OCI-LY7 (cell line): ENCODE measurements at regions not wholly inside any gene's neighbourhood (a gene's known extent, or its start where the extent isn't known, plus 50 kb on each side); places are given as distances from the start of the nearest gene placed in this dataset.

Source experiments
- EZH2phosphoT487 ChIP-seq: fragments of 200-600 bp; sonication (generic); IDR thresholded peaks from 2 replicates; pipeline ENCODE4 v1.6.1; 2018; ENCODE audit warnings: low read depth, borderline replicate concordance, mild to moderate bottlenecking, mixed run types, antibody characterized with exemption, low read length, moderate library complexity, mixed read lengths
- TF ChIP-seq, protein P1 (sequence below): fragments of 200-600 bp; sonication (generic); conservative IDR thresholded peaks from 2 replicates; pipeline ENCODE4 v1.5.1; 2014; ENCODE audit warnings: mild to moderate bottlenecking, antibody characterized with exemption, low read length, moderate library complexity, mixed read lengths

DNA sequence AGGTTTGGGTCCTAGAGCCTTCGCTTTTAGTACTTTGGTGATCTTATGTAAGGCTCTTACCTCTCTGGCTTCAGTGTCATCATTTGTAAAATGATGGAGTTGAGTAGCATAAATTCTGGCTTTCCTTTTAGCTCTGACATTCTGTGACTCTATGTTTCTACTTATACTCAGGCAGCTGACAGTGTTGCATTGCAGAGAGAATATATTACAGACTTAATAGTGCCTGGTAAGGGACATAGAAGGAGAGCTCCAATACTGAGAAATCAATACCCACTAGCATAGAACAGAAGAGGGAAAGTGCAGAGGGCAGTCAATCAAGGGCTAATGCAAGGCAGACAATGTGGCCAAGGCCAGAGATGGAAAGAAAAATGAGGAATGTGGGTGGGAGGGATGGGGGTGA, 371.4 kb upstream of the TLE4 start:
- TF ChIP-seq, protein P1, sequence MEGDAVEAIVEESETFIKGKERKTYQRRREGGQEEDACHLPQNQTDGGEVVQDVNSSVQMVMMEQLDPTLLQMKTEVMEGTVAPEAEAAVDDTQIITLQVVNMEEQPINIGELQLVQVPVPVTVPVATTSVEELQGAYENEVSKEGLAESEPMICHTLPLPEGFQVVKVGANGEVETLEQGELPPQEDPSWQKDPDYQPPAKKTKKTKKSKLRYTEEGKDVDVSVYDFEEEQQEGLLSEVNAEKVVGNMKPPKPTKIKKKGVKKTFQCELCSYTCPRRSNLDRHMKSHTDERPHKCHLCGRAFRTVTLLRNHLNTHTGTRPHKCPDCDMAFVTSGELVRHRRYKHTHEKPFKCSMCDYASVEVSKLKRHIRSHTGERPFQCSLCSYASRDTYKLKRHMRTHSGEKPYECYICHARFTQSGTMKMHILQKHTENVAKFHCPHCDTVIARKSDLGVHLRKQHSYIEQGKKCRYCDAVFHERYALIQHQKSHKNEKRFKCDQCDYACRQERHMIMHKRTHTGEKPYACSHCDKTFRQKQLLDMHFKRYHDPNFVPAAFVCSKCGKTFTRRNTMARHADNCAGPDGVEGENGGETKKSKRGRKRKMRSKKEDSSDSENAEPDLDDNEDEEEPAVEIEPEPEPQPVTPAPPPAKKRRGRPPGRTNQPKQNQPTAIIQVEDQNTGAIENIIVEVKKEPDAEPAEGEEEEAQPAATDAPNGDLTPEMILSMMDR = no peak
- TF ChIP-seq EZH2phosphoT487 = no peak
